ENCODE measurements at regions not wholly inside any gene's neighbourhood (a gene's known extent, or its start where the extent isn't known, plus 50 kb on each side); places are given as distances from the start of the nearest gene placed in this dataset.
"Not testable (repeated sequence)": the region's sequence is repeated elsewhere in the genome, so short reads cannot be mapped to it uniquely, and the experiment has no call there.

GRCh38 chrY:7588176-7588575, 676.6 kb upstream of the AMELY start:
- not testable (repeated sequence) for H3K4me3 ChIP-seq (ENCODE audit: low read length in 3 of 3); H3K27ac ChIP-seq (ENCODE audit: low read depth, low read length); H3K9ac ChIP-seq (ENCODE audit: low read depth in 1 of 3, low read length in 3 of 3); H3K27me3 ChIP-seq (ENCODE audit: control insufficient read depth in 3 of 3, insufficient read depth in 3 of 3, low read length in 3 of 3); H3K4me1 ChIP-seq (ENCODE audit: control insufficient read depth in 3 of 3, insufficient read depth in 3 of 3, low read length in 3 of 3); H3K9me3 ChIP-seq (ENCODE audit: control insufficient read depth in 3 of 3, low read length in 3 of 3); H3K36me3 ChIP-seq (ENCODE audit: control insufficient read depth in 3 of 3, insufficient read depth in 3 of 3, low read length in 3 of 3)

- no peaks in the 10 kb centered on the region for H3K4me1 ChIP-seq (ENCODE audit: control insufficient read depth in 3 of 3, insufficient read depth in 3 of 3, low read length in 3 of 3)
- no peak overlapping the region for H3K27ac ChIP-seq (ENCODE audit: low read depth, low read length)
- H3K9ac ChIP-seq (ENCODE audit: low read depth in 1 of 3, low read length in 3 of 3): no peak overlapping the region
- no peaks in the 10 kb centered on the region for H3K27me3 ChIP-seq (ENCODE audit: control insufficient read depth in 3 of 3, insufficient read depth in 3 of 3, low read length in 3 of 3)
- H3K9me3 ChIP-seq (ENCODE audit: control insufficient read depth in 3 of 3, low read length in 3 of 3): no peaks in the 10 kb centered on the region
- H3K36me3 ChIP-seq (ENCODE audit: control insufficient read depth in 3 of 3, insufficient read depth in 3 of 3, low read length in 3 of 3): no peaks in the 10 kb centered on the region
- H3K4me3 ChIP-seq (ENCODE audit: low read length in 3 of 3): no peak overlapping the region
Measured at GRCh38 chrY:7562541-7562940, 651.0 kb upstream of the AMELY start.

- H3K36me3 ChIP-seq (ENCODE audit: control insufficient read depth in 3 of 3, insufficient read depth in 3 of 3, low read length in 3 of 3): no peaks in the 10 kb centered on the region
- H3K27ac ChIP-seq (ENCODE audit: low read depth, low read length): no peak overlapping the region
- no peak overlapping the region for H3K9ac ChIP-seq (ENCODE audit: low read depth in 1 of 3, low read length in 3 of 3)
- no peak overlapping the region for H3K4me3 ChIP-seq (ENCODE audit: low read length in 3 of 3)
- no peaks in the 10 kb centered on the region for H3K4me1 ChIP-seq (ENCODE audit: control insufficient read depth in 3 of 3, insufficient read depth in 3 of 3, low read length in 3 of 3)
- no peaks in the 10 kb centered on the region for H3K9me3 ChIP-seq (ENCODE audit: control insufficient read depth in 3 of 3, low read length in 3 of 3)
- H3K27me3 ChIP-seq (ENCODE audit: control insufficient read depth in 3 of 3, insufficient read depth in 3 of 3, low read length in 3 of 3): no peaks in the 10 kb centered on the region
Measured at GRCh38 chrY:7557675-7558074, 646.1 kb upstream of the AMELY start.

GRCh38 chrY:7555006-7555405, 643.5 kb upstream of the AMELY start:
- no peaks in the 10 kb centered on the region for H3K9me3 ChIP-seq (ENCODE audit: control insufficient read depth in 3 of 3, low read length in 3 of 3)
- H3K36me3 ChIP-seq (ENCODE audit: control insufficient read depth in 3 of 3, insufficient read depth in 3 of 3, low read length in 3 of 3): no peaks in the 10 kb centered on the region
- no peaks in the 10 kb centered on the region for H3K4me1 ChIP-seq (ENCODE audit: control insufficient read depth in 3 of 3, insufficient read depth in 3 of 3, low read length in 3 of 3)
- H3K27me3 ChIP-seq (ENCODE audit: control insufficient read depth in 3 of 3, insufficient read depth in 3 of 3, low read length in 3 of 3): no peaks in the 10 kb centered on the region
- H3K4me3 ChIP-seq (ENCODE audit: low read length in 3 of 3): no peak overlapping the region
- no peak overlapping the region for H3K9ac ChIP-seq (ENCODE audit: low read depth in 1 of 3, low read length in 3 of 3)
- no peak overlapping the region for H3K27ac ChIP-seq (ENCODE audit: low read depth, low read length)

- Histone ChIP-seq H3K9me3 (ENCODE audit: control insufficient read depth in 3 of 3, low read length in 3 of 3) (no peaks in the 10 kb centered on the region), H3K27me3 (ENCODE audit: control insufficient read depth in 3 of 3, insufficient read depth in 3 of 3, low read length in 3 of 3) (no peaks in the 10 kb centered on the region), H3K27ac (ENCODE audit: low read depth, low read length) (no peak overlapping the region), H3K9ac (ENCODE audit: low read depth in 1 of 3, low read length in 3 of 3) (no peak overlapping the region), H3K36me3 (ENCODE audit: control insufficient read depth in 3 of 3, insufficient read depth in 3 of 3, low read length in 3 of 3) (no peaks in the 10 kb centered on the region), H3K4me1 (ENCODE audit: control insufficient read depth in 3 of 3, insufficient read depth in 3 of 3, low read length in 3 of 3) (no peaks in the 10 kb centered on the region), H3K4me3 (ENCODE audit: low read length in 3 of 3) (no peak overlapping the region)
Measured at GRCh38 chrY:7545060-7545459, 633.5 kb upstream of the AMELY start.

GRCh38 chrY:7544172-7544770, 632.7 kb upstream of the AMELY start:
- Histone ChIP-seq H3K36me3 (ENCODE audit: control insufficient read depth in 3 of 3, insufficient read depth in 3 of 3, low read length in 3 of 3) (no peaks in the 10 kb centered on the region), H3K9me3 (ENCODE audit: control insufficient read depth in 3 of 3, low read length in 3 of 3) (no peaks in the 10 kb centered on the region), H3K4me1 (ENCODE audit: control insufficient read depth in 3 of 3, insufficient read depth in 3 of 3, low read length in 3 of 3) (no peaks in the 10 kb centered on the region), H3K27ac (ENCODE audit: low read depth, low read length) (no peak overlapping the region), H3K4me3 (ENCODE audit: low read length in 3 of 3) (no peak overlapping the region), H3K9ac (ENCODE audit: low read depth in 1 of 3, low read length in 3 of 3) (no peak overlapping the region), H3K27me3 (ENCODE audit: control insufficient read depth in 3 of 3, insufficient read depth in 3 of 3, low read length in 3 of 3) (no peaks in the 10 kb centered on the region)

GRCh38 chrY:7543506-7543905, 632.0 kb upstream of the AMELY start:
- H3K27ac ChIP-seq (ENCODE audit: low read depth, low read length): no peak overlapping the region
- H3K4me3 ChIP-seq (ENCODE audit: low read length in 3 of 3): no peak overlapping the region
- H3K4me1 ChIP-seq (ENCODE audit: control insufficient read depth in 3 of 3, insufficient read depth in 3 of 3, low read length in 3 of 3): no peaks in the 10 kb centered on the region
- no peaks in the 10 kb centered on the region for H3K36me3 ChIP-seq (ENCODE audit: control insufficient read depth in 3 of 3, insufficient read depth in 3 of 3, low read length in 3 of 3)
- no peaks in the 10 kb centered on the region for H3K27me3 ChIP-seq (ENCODE audit: control insufficient read depth in 3 of 3, insufficient read depth in 3 of 3, low read length in 3 of 3)
- no peaks in the 10 kb centered on the region for H3K9me3 ChIP-seq (ENCODE audit: control insufficient read depth in 3 of 3, low read length in 3 of 3)
- H3K9ac ChIP-seq (ENCODE audit: low read depth in 1 of 3, low read length in 3 of 3): no peak overlapping the region

GRCh38 chrY:7542256-7542858, 630.8 kb upstream of the AMELY start:
- H3K9me3 ChIP-seq (ENCODE audit: control insufficient read depth in 3 of 3, low read length in 3 of 3): no peaks in the 10 kb centered on the region
- no peaks in the 10 kb centered on the region for H3K4me1 ChIP-seq (ENCODE audit: control insufficient read depth in 3 of 3, insufficient read depth in 3 of 3, low read length in 3 of 3)
- H3K36me3 ChIP-seq (ENCODE audit: control insufficient read depth in 3 of 3, insufficient read depth in 3 of 3, low read length in 3 of 3): no peaks in the 10 kb centered on the region
- H3K27me3 ChIP-seq (ENCODE audit: control insufficient read depth in 3 of 3, insufficient read depth in 3 of 3, low read length in 3 of 3): no peaks in the 10 kb centered on the region
- no peak overlapping the region for H3K27ac ChIP-seq (ENCODE audit: low read depth, low read length)
- no peak overlapping the region for H3K9ac ChIP-seq (ENCODE audit: low read depth in 1 of 3, low read length in 3 of 3)
- no peak overlapping the region for H3K4me3 ChIP-seq (ENCODE audit: low read length in 3 of 3)

- H3K9ac ChIP-seq (ENCODE audit: low read depth in 1 of 3, low read length in 3 of 3): no peak overlapping the region
- no peak overlapping the region for H3K4me3 ChIP-seq (ENCODE audit: low read length in 3 of 3)
- H3K4me1 ChIP-seq (ENCODE audit: control insufficient read depth in 3 of 3, insufficient read depth in 3 of 3, low read length in 3 of 3): no peaks in the 10 kb centered on the region
- H3K27me3 ChIP-seq (ENCODE audit: control insufficient read depth in 3 of 3, insufficient read depth in 3 of 3, low read length in 3 of 3): no peaks in the 10 kb centered on the region
- no peaks in the 10 kb centered on the region for H3K9me3 ChIP-seq (ENCODE audit: control insufficient read depth in 3 of 3, low read length in 3 of 3)
- H3K27ac ChIP-seq (ENCODE audit: low read depth, low read length): no peak overlapping the region
- H3K36me3 ChIP-seq (ENCODE audit: control insufficient read depth in 3 of 3, insufficient read depth in 3 of 3, low read length in 3 of 3): no peaks in the 10 kb centered on the region
Measured at GRCh38 chrY:7529396-7529795, 617.8 kb upstream of the AMELY start.

GRCh38 chrY:7527568-7527967, 616.0 kb upstream of the AMELY start:
- H3K36me3 ChIP-seq (ENCODE audit: control insufficient read depth in 3 of 3, insufficient read depth in 3 of 3, low read length in 3 of 3); H3K9me3 ChIP-seq (ENCODE audit: control insufficient read depth in 3 of 3, low read length in 3 of 3); H3K27me3 ChIP-seq (ENCODE audit: control insufficient read depth in 3 of 3, insufficient read depth in 3 of 3, low read length in 3 of 3); H3K27ac ChIP-seq (ENCODE audit: low read depth, low read length); H3K9ac ChIP-seq (ENCODE audit: low read depth in 1 of 3, low read length in 3 of 3); H3K4me1 ChIP-seq (ENCODE audit: control insufficient read depth in 3 of 3, insufficient read depth in 3 of 3, low read length in 3 of 3); H3K4me3 ChIP-seq (ENCODE audit: low read length in 3 of 3): not testable (repeated sequence)

Measured in skeletal muscle tissue (tissue), 3 donors.